Ectodermal cell (in vitro differentiated cells): ENCODE measurements at regions not wholly inside any gene's neighbourhood (a gene's known extent, or its start where the extent isn't known, plus 50 kb on each side); places are given as distances from the start of the nearest gene placed in this dataset.

ENCODE experiments used
- H3K27ac ChIP-seq: 2 replicates; pipeline ENCODE4 v1.7.0; 2013; ENCODE audit warnings: mild to moderate bottlenecking, low read depth, low read length; ENCODE audit not compliant: insufficient read depth, poor library complexity, severe bottlenecking
- H3K27me3 ChIP-seq: 2 replicates; pipeline ENCODE4 v1.7.0; 2013; ENCODE audit warnings: mild to moderate bottlenecking, low read length; ENCODE audit not compliant: insufficient read depth, control insufficient read depth, poor library complexity, severe bottlenecking
- H3K36me3 ChIP-seq: one replicate; pipeline ENCODE4 v1.7.0; 2013; ENCODE audit warnings: low read length; ENCODE audit not compliant: control insufficient read depth, insufficient read depth
- H3K4me1 ChIP-seq: one replicate; pipeline ENCODE4 v1.7.0; 2013; ENCODE audit warnings: low read length; ENCODE audit not compliant: control insufficient read depth, insufficient read depth
- H3K4me3 ChIP-seq: 2 replicates; pipeline ENCODE4 v1.7.0; 2013; ENCODE audit warnings: low read depth, low read length, control low read depth; ENCODE audit not compliant: insufficient read depth
- H3K9me3 ChIP-seq: 2 replicates; pipeline ENCODE4 v1.7.0; 2013; ENCODE audit warnings: mild to moderate bottlenecking, low read length, moderate library complexity; ENCODE audit not compliant: control insufficient read depth
- WGBS, 2 experiments: methylation state at CpG; one replicate each; pipeline ENCODE4 v1.1.7; 2013; ENCODE audit warnings: missing lambda C conversion rate in 2 of 2; 5-methylcytosine and 5-hydroxymethylcytosine counted together

- H3K9me3 ChIP-seq: no peaks in the 10 kb centered on the region
- H3K27me3 ChIP-seq: no peaks in the 10 kb centered on the region
- no peaks in the 10 kb centered on the region for H3K36me3 ChIP-seq
- no peaks in the 10 kb centered on the region for H3K4me1 ChIP-seq
- H3K4me3 ChIP-seq: no peak overlapping the region
- no peak overlapping the region for H3K27ac ChIP-seq
- 89 to 94% methylated on average over 5 to 6 of the region's 6 CpGs for WGBS, 2 experiments
Measured at GRCh38 chr21:26389971-26390641, 183.0 kb downstream of the CYYR1 start.

- no peaks in the 10 kb centered on the region for H3K9me3 ChIP-seq
- no peaks in the 10 kb centered on the region for H3K36me3 ChIP-seq
- H3K27ac ChIP-seq: no peak overlapping the region
- H3K4me1 ChIP-seq: no peaks in the 10 kb centered on the region
- H3K27me3 ChIP-seq: no peaks in the 10 kb centered on the region
- WGBS, 2 experiments: 91 to 95% methylated on average over 1 of the region's 1 CpG
- no peak overlapping the region for H3K4me3 ChIP-seq
Measured at GRCh38 chr21:26388731-26389231, 184.3 kb downstream of the CYYR1 start.

GRCh38 chr21:26385721-26386120 is 187.4 kb downstream of the CYYR1 start:
- Histone ChIP-seq H3K27ac (no peak overlapping the region), H3K4me3 (no peak overlapping the region), H3K4me1 (no peaks in the 10 kb centered on the region), H3K9me3 (no peaks in the 10 kb centered on the region), H3K36me3 (no peaks in the 10 kb centered on the region), H3K27me3 (no peaks in the 10 kb centered on the region)
- 95% methylated on average over 3 of the region's 3 CpGs for WGBS, 2 experiments

- Histone ChIP-seq H3K27me3 (no peaks in the 10 kb centered on the region), H3K4me3 (no peak overlapping the region), H3K36me3 (no peaks in the 10 kb centered on the region), H3K9me3 (no peaks in the 10 kb centered on the region), H3K27ac (no peak overlapping the region), H3K4me1 (no peaks in the 10 kb centered on the region)
Measured at GRCh38 chr21:26379561-26379960, 193.5 kb downstream of the CYYR1 start.

GRCh38 chr21:26377111-26377694 is 195.9 kb downstream of the CYYR1 start:
- H3K27me3 ChIP-seq: no peaks in the 10 kb centered on the region
- H3K36me3 ChIP-seq: no peaks in the 10 kb centered on the region
- H3K27ac ChIP-seq: no peak overlapping the region
- WGBS, 2 experiments: 90 to 91% methylated on average over 2 of the region's 2 CpGs
- no peaks in the 10 kb centered on the region for H3K4me1 ChIP-seq
- H3K9me3 ChIP-seq: no peaks in the 10 kb centered on the region
- H3K4me3 ChIP-seq: no peak overlapping the region

- Histone ChIP-seq H3K4me3 (no peak overlapping the region), H3K36me3 (no peaks in the 10 kb centered on the region), H3K27me3 (no peaks in the 10 kb centered on the region), H3K9me3 (no peaks in the 10 kb centered on the region), H3K27ac (no peak overlapping the region), H3K4me1 (no peaks in the 10 kb centered on the region)
- 89 to 92% methylated on average over 1 of the region's 2 CpGs for WGBS, 2 experiments
Measured at GRCh38 chr21:26374817-26375216, 198.3 kb downstream of the CYYR1 start.

GRCh38 chr21:26368591-26369320 is 198.2 kb upstream of the APP start:
- Histone ChIP-seq H3K36me3 (no peaks in the 10 kb centered on the region), H3K27ac (no peak overlapping the region), H3K4me3 (no peak overlapping the region), H3K9me3 (no peaks in the 10 kb centered on the region), H3K27me3 (no peaks in the 10 kb centered on the region), H3K4me1 (no peaks in the 10 kb centered on the region)
- 87 to 100% methylated on average over 2 of the region's 3 CpGs for WGBS, 2 experiments

- H3K9me3 ChIP-seq: no peaks in the 10 kb centered on the region
- no peaks in the 10 kb centered on the region for H3K4me1 ChIP-seq
- H3K27me3 ChIP-seq: no peaks in the 10 kb centered on the region
- H3K4me3 ChIP-seq: no peak overlapping the region
- H3K27ac ChIP-seq: no peak overlapping the region
- WGBS, 2 experiments: 91 to 96% methylated on average over 2 of the region's 2 CpGs
- no peaks in the 10 kb centered on the region for H3K36me3 ChIP-seq
Measured at GRCh38 chr21:26366781-26367180, 196.2 kb upstream of the APP start.

- no peaks in the 10 kb centered on the region for H3K9me3 ChIP-seq
- WGBS, 2 experiments: 80 to 89% methylated on average over 2 to 3 of the region's 3 CpGs
- no peak overlapping the region for H3K4me3 ChIP-seq
Measured at GRCh38 chr21:26365849-26366248, 195.3 kb upstream of the APP start.

GRCh38 chr21:26351661-26352060 is 181.1 kb upstream of the APP start:
- Histone ChIP-seq H3K27ac (no peak overlapping the region), H3K4me1 (no peaks in the 10 kb centered on the region), H3K4me3 (no peak overlapping the region), H3K9me3 (no peaks in the 10 kb centered on the region), H3K27me3 (no peaks in the 10 kb centered on the region), H3K36me3 (no peaks in the 10 kb centered on the region)
- 0% methylated on average over 1 of the region's 1 CpG; no CpG with 5 or more reads in 1 of the 2 experiments for WGBS, 2 experiments

More at GRCh38 chr21:26365849-26366248, 195.3 kb upstream of the APP start:
- no peaks in the 10 kb centered on the region for H3K27me3 ChIP-seq
- H3K4me1 ChIP-seq: no peaks in the 10 kb centered on the region
- H3K27ac ChIP-seq: no peak overlapping the region
- no peaks in the 10 kb centered on the region for H3K36me3 ChIP-seq
